ENCODE measurements at regions not wholly inside any gene's neighbourhood (a gene's known extent, or its start where the extent isn't known, plus 50 kb on each side); places are given as distances from the start of the nearest gene placed in this dataset.

DNA sequence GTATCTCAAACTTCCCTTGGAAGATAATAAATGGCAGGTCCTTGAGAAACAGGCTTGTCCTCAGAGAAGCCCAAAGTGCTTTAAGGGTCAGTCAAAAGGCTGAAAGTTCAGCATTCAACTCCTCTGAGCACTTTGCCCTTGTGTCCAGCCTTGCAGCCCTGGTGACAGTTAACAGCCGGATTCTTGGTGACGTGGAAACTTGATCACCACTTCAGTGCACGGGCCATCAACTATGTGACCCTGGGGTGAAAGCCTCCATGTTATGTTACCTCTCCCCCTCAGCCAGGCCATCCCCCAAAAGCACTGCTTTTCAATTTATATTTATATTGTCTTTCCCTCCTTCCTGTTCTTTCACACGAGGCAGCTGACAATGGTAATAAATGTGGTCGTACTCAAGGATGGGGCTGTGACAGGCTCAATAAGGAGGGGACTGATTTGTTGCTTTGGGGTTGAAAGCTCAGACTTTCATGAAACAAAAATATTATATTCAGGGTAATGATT is 164.0 kb upstream of the NRP1 start:
- TF ChIP-seq, protein P1, sequence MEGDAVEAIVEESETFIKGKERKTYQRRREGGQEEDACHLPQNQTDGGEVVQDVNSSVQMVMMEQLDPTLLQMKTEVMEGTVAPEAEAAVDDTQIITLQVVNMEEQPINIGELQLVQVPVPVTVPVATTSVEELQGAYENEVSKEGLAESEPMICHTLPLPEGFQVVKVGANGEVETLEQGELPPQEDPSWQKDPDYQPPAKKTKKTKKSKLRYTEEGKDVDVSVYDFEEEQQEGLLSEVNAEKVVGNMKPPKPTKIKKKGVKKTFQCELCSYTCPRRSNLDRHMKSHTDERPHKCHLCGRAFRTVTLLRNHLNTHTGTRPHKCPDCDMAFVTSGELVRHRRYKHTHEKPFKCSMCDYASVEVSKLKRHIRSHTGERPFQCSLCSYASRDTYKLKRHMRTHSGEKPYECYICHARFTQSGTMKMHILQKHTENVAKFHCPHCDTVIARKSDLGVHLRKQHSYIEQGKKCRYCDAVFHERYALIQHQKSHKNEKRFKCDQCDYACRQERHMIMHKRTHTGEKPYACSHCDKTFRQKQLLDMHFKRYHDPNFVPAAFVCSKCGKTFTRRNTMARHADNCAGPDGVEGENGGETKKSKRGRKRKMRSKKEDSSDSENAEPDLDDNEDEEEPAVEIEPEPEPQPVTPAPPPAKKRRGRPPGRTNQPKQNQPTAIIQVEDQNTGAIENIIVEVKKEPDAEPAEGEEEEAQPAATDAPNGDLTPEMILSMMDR (IDR thresholded peaks at IDR 0.05) = no peak
- TF ChIP-seq POLR2A (IDR thresholded peaks at IDR 0.05) = no peak

Measured in right lobe of liver (tissue), 4 donors.